PC-9 (cell line): ENCODE measurements at regions not wholly inside any gene's neighbourhood (a gene's known extent, or its start where the extent isn't known, plus 50 kb on each side); places are given as distances from the start of the nearest gene placed in this dataset.

Experiments used
- BruUV-seq: library from RNA; stranded (reverse); fragments of 400-500 nt; replicated peaks from 2 replicates; lab custom pipeline; 2021; lab: Mats Ljungman, UMichigan
- CTCF ChIA-PET: fragments of 300-600 bp; sonication (Branson Sonifier 250); formaldehyde crosslinking; loops from one replicate; lab custom pipeline; 2022; ENCODE audit warnings: antibody characterized with exemption; lab: Charles Lee
- POLR2A ChIA-PET: fragments of 300-600 bp; sonication (Branson Sonifier 250); formaldehyde crosslinking; loops from one replicate; lab custom pipeline; 2022; ENCODE audit warnings: antibody characterized with exemption; ENCODE audit not compliant: unreplicated experiment; lab: Charles Lee
- DNase-seq, 2 experiments: peaks; one replicate each; pipeline versions ENCODE4 v3.0.0 to v3.0.0-alpha.2; 2015 to 2022; ENCODE audit warnings: mixed read lengths in 1 of 2
- H2AFZ ChIP-seq: fragments of 200-600 bp; sonication (generic); 2 replicates; pipeline ENCODE4 v1.8.1; 2017; ENCODE audit warnings: antibody characterized with exemption
- H3F3A ChIP-seq: fragments of 200-600 bp; sonication (generic); 2 replicates; pipeline ENCODE4 v1.8.1; 2017; ENCODE audit warnings: antibody characterized with exemption, mild to moderate bottlenecking, low read depth; ENCODE audit not compliant: insufficient read depth
- H3K27ac ChIP-seq: fragments of 200-600 bp; sonication (generic); 2 replicates; pipeline ENCODE4 v1.6.1; 2016; ENCODE audit warnings: mixed run types
- H3K27me3 ChIP-seq: fragments of 200-600 bp; sonication (generic); 2 replicates; pipeline ENCODE4 v1.6.1; 2016; ENCODE audit warnings: low read depth, mixed run types; ENCODE audit not compliant: insufficient read depth
- H3K36me3 ChIP-seq: fragments of 200-600 bp; sonication (generic); 2 replicates; pipeline ENCODE4 v1.6.1; 2016; ENCODE audit warnings: low read depth, mixed run types
- H3K4me1 ChIP-seq: fragments of 200-600 bp; sonication (generic); replicated peaks from 2 replicates; pipeline ENCODE4 v1.6.1; 2016; ENCODE audit warnings: mixed run types; ENCODE audit not compliant: insufficient read depth
- H3K4me2 ChIP-seq: fragments of 200-600 bp; sonication (generic); 2 replicates; pipeline ENCODE4 v1.6.1; 2017; ENCODE audit warnings: mixed run types
- H3K4me3 ChIP-seq: fragments of 200-600 bp; sonication (generic); 2 replicates; pipeline ENCODE4 v1.6.1; 2016; ENCODE audit warnings: mixed run types
- H3K79me2 ChIP-seq: fragments of 200-600 bp; sonication (generic); 2 replicates; pipeline ENCODE4 v1.6.1; 2017; ENCODE audit warnings: low read depth, mixed run types
- H3K9me2 ChIP-seq: fragments of 200-600 bp; sonication (generic); 2 replicates; pipeline ENCODE4 v1.8.1; 2017; ENCODE audit warnings: mild to moderate bottlenecking; ENCODE audit not compliant: insufficient read depth
- H3K9me3 ChIP-seq: fragments of 200-600 bp; sonication (generic); 2 replicates; pipeline ENCODE4 v1.8.1; 2016; ENCODE audit warnings: low read depth; ENCODE audit not compliant: insufficient read depth
- H4K20me1 ChIP-seq: fragments of 200-600 bp; sonication (generic); 2 replicates; pipeline ENCODE4 v1.8.1; 2017; ENCODE audit not compliant: insufficient read depth
- EZH2 ChIP-seq: fragments of 200-600 bp; sonication (generic); IDR thresholded peaks from 2 replicates; pipeline ENCODE4 v1.8.0; 2017; ENCODE audit warnings: antibody characterized with exemption, low read depth
- intact Hi-C: fragments of 100-400 bp; cut with micrococcal nuclease; formaldehyde crosslinking; loops from one replicate; pipeline ENCODE4 v1.10.0; 2022; ENCODE audit not compliant: unreplicated experiment
- TF ChIP-seq, protein P1 (sequence below): fragments of 200-600 bp; sonication (generic); conservative IDR thresholded peaks from 2 replicates; pipeline ENCODE4 v1.6.1; 2017; ENCODE audit warnings: mixed run types, antibody characterized with exemption, mild to moderate bottlenecking, moderate library complexity

DNA sequence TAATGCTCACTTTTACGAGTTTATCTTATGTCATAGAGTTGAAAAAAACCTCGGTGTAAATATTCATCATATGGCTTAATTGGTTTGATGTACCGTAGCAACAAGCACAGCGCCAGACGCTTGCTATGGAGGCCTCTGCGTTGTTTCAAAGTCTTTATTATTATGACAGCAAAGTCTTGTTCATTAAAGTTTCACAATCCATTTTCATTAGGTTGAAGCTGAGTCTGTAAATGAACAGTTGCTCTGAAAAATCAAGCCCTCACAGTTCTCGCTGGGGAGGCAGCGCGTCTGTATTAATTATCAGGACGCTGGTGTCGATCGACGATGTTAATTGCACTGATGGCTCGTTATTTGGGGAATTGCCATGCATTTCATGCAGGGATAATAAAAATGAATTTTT lies 185.6 kb downstream of the INSC start:
- no TSS peak for BruUV-seq
- Histone ChIP-seq H3F3A (no peaks in the 10 kb centered on the region), H3K9me2 (no peaks in the 10 kb centered on the region), H3K4me3 (no peak overlapping the region), H3K27ac (no peak overlapping the region), H4K20me1 (no peaks in the 10 kb centered on the region), H2AFZ (no peak overlapping the region), H3K36me3 (no peaks in the 10 kb centered on the region), H3K4me2 (no peak overlapping the region), H3K79me2 (no peaks in the 10 kb centered on the region), H3K4me1 (no peaks in the 10 kb centered on the region), H3K9me3 (no peaks in the 10 kb centered on the region), H3K27me3 (no peaks in the 10 kb centered on the region)
- POLR2A ChIA-PET = no interaction called here
- no peak for DNase-seq
- TF ChIP-seq, protein P1, sequence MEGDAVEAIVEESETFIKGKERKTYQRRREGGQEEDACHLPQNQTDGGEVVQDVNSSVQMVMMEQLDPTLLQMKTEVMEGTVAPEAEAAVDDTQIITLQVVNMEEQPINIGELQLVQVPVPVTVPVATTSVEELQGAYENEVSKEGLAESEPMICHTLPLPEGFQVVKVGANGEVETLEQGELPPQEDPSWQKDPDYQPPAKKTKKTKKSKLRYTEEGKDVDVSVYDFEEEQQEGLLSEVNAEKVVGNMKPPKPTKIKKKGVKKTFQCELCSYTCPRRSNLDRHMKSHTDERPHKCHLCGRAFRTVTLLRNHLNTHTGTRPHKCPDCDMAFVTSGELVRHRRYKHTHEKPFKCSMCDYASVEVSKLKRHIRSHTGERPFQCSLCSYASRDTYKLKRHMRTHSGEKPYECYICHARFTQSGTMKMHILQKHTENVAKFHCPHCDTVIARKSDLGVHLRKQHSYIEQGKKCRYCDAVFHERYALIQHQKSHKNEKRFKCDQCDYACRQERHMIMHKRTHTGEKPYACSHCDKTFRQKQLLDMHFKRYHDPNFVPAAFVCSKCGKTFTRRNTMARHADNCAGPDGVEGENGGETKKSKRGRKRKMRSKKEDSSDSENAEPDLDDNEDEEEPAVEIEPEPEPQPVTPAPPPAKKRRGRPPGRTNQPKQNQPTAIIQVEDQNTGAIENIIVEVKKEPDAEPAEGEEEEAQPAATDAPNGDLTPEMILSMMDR = no peak
- TF ChIP-seq EZH2 = no peak
- intact Hi-C loops = no loop called here
- CTCF ChIA-PET = no interaction called here

DNA sequence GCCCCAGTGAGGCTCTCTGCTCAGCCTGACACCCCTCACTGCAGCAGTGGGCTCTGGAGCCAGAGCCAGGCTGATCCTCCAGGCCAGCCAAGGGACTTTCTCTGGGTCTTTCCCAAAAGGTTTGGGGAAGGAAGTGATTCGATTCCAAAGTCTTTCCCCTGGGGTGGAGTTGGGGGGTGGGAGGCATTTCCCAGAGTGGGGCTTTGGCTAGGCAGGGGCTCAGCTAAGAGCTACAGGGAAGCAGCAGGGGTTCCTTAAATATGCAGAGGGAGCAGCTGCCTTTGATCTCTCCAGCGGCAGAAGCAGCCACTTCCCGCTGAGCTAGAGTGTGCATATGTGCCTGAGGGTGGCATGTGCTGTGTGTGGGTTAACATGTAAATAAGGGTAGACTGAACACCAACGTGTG lies 192.9 kb downstream of the INSC start:
- ChIA-PET POLR2A (no interaction called here), CTCF (no interaction called here)
- H3K4me1 ChIP-seq = no peaks in the 10 kb centered on the region
- H4K20me1 ChIP-seq = no peaks in the 10 kb centered on the region
- no peaks in the 10 kb centered on the region for H3K79me2 ChIP-seq
- no peaks in the 10 kb centered on the region for H3K36me3 ChIP-seq
- no peaks in the 10 kb centered on the region for H3K9me3 ChIP-seq
- no peaks in the 10 kb centered on the region for H3F3A ChIP-seq
- no peaks in the 10 kb centered on the region for H3K27me3 ChIP-seq
- H3K4me2 ChIP-seq = no peak overlapping the region
- intact Hi-C loops = no loop called here
- H3K9me2 ChIP-seq = no peaks in the 10 kb centered on the region
- BruUV-seq = no TSS peak
- no peak overlapping the region for H3K4me3 ChIP-seq
- DNase-seq = no peak
- no peak overlapping the region for H3K27ac ChIP-seq
- TF ChIP-seq, protein P1 = no peak
- no peak for TF ChIP-seq EZH2
- H2AFZ ChIP-seq = no peak overlapping the region

DNA sequence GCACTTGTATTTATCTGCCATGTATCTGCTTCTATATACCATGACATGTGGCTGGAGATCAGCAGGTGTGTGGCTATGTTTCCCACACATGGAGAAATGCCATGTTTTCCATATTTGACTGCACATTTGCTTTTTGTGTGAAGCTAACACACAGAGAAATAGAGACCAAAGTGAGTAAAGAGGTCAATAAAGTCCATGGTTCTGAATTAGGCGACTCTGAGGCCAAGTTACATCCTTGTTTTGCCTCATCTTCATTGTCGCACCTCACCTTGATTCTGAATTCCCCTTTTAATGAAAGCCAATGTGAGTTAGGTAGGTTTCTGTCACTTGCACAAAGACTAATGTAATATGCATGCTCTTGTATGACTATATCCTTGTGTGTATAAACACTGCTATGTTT lies 194.1 kb downstream of the INSC start:
- no peaks in the 10 kb centered on the region for H3K79me2 ChIP-seq
- no peaks in the 10 kb centered on the region for H3K36me3 ChIP-seq
- no peaks in the 10 kb centered on the region for H3K27me3 ChIP-seq
- no peaks in the 10 kb centered on the region for H4K20me1 ChIP-seq
- H2AFZ ChIP-seq = no peak overlapping the region
- no peak overlapping the region for H3K4me2 ChIP-seq
- no TSS peak for BruUV-seq
- ChIA-PET CTCF (no interaction called here), POLR2A (no interaction called here)
- no peak overlapping the region for H3K27ac ChIP-seq
- intact Hi-C loops = no loop called here
- H3K9me2 ChIP-seq = no peaks in the 10 kb centered on the region
- no peaks in the 10 kb centered on the region for H3K9me3 ChIP-seq
- DNase-seq = no peak
- H3K4me1 ChIP-seq = no peaks in the 10 kb centered on the region
- no peaks in the 10 kb centered on the region for H3F3A ChIP-seq
- TF ChIP-seq, protein P1 = no peak
- TF ChIP-seq EZH2 = no peak
- H3K4me3 ChIP-seq = no peak overlapping the region
